Erythroblast (primary cell): ENCODE measurements at regions not wholly inside any gene's neighbourhood (a gene's known extent, or its start where the extent isn't known, plus 50 kb on each side); places are given as distances from the start of the nearest gene placed in this dataset.

Experiments
- GATA1 ChIP-seq: IDR thresholded peaks from 2 replicates; pipeline ENCODE4 v1.6.1; 2011; ENCODE audit warnings: low read depth, mild to moderate bottlenecking, control low read depth, low read length, moderate library complexity
- POLR2A ChIP-seq: IDR thresholded peaks from 2 replicates; pipeline ENCODE4 v1.6.1; 2011; ENCODE audit warnings: mild to moderate bottlenecking, low read length

DNA sequence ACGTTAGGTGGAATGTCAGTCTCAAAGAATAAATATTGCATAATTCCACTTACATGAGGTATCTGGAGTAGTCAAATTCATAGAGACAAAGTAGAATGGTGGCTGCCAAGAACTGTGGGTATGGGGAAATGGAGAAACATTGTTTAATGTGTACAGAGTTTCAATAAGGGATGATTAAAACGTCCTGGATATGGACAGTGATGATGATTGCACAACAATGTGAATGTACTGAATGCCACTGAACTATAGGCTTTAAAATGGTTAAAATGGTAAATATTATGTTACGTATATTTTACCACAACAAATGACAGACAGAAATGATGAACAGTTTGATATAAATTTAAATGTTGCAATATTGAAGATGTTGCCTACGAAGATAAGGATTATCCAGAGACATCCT, 602.0 kb upstream of the PKDCC start:
- TF ChIP-seq POLR2A (no peak), GATA1 (no peak)
